NCI-H146 (cell line): ENCODE measurements at regions not wholly inside any gene's neighbourhood (a gene's known extent, or its start where the extent isn't known, plus 50 kb on each side); places are given as distances from the start of the nearest gene placed in this dataset.
"Not testable (repeated sequence)": the region's sequence is repeated elsewhere in the genome, so short reads cannot be mapped to it uniquely, and the experiment has no call there.

Experiments
- DNase-seq: peaks from one replicate; lab custom pipeline; 2025; lab: John Stamatoyannopoulos, UW

- DNase-seq: no peak
These were observed 776.7 kb downstream of the NXPH1 start for GRCh38 chr7:9210114-9210513.

GRCh38 chr7:9217204-9217603 lies 783.8 kb downstream of the NXPH1 start:
- DNase-seq: peak; percentile 37

DNA sequence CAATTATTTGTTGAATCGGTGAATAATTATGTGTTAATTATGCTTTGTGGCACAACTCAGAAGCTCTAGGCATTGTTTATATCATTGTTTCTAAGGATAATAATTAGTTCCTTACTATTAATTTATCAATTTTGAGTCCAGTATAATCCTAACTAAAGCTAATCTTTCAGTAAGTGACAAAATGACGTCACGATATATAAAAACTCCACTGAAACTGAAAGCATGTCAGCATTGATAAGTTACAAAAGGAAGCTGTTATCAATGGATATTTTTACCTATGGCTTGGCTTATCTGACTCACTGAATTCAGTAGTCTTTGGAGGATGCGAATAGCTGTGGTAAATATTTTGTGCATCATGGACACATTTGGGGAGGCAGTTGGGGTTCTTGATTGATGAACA lies 793.1 kb downstream of the NXPH1 start:
- DNase-seq: no peak

DNA sequence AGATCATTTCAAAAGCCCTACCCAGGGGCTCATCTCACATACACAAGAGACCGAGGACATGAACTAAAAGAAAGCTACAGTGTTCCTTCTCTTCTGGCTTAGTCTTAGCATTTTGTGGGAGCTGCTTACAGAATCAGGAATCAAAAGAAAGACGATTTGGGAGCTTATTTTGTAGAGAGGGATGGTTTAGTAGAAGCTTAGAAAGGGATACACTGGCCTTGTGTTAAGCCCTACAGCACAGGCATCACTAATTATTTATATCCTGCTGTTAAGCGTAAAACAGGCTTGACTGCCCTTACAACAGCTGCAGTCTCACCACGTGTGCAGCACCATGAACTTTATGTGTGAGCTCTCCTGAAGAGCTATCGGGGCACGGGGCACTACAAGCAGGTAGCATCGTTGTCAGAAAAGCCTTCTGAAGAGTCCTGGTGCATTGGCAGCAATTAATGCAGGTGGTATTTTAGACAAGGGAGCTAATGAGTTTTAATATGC lies 798.3 kb downstream of the NXPH1 start:
- peak; percentile 96 for DNase-seq

- DNase-seq: no peak
These were observed 806.6 kb downstream of the NXPH1 start for GRCh38 chr7:9240001-9240400.

- no peak for DNase-seq
These were observed 808.4 kb downstream of the NXPH1 start for GRCh38 chr7:9241826-9242225.

DNA sequence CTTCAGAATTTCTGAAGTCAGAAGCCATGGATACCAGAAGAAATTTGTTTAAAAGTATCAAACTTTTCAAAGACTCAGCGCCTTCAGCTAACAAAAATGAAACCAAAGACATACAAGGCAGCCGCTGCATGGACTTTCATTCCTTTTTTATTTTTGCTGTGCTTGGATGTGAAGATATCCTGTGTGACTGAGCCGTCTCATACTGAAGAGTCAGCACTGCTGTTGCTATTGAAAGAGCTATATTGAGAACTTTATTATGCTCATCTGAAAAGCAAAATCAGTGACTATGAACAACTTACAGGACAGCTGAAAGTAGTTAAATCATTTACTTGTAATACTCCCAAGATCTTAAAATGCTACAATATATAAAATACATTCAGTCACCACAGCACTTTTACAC lies 809.2 kb downstream of the NXPH1 start:
- no peak for DNase-seq

- DNase-seq: no peak
These were observed 817.5 kb downstream of the NXPH1 start for GRCh38 chr7:9250876-9251275.

GRCh38 chr7:9264395-9264794 lies 831.0 kb downstream of the NXPH1 start:
- no peak for DNase-seq

DNA sequence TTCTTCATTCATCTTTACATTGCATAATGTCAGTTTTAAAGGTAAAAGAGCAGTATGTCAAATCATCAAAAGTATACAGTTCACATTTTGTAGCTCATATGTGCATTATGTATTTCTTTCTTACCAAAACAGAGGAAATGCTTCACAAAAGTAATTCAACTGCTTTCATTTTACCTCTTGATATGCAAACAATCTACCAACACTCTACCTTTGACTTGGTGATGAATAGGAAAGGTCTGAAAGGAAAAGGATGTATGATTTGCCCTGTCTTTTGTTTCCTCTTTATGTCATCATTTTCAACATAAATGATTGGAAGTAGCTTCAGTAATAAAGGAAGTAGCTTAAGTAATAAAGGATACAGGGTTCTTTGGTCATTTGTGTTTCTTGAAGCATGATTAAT lies 846.7 kb downstream of the NXPH1 start:
- no peak for DNase-seq

DNA sequence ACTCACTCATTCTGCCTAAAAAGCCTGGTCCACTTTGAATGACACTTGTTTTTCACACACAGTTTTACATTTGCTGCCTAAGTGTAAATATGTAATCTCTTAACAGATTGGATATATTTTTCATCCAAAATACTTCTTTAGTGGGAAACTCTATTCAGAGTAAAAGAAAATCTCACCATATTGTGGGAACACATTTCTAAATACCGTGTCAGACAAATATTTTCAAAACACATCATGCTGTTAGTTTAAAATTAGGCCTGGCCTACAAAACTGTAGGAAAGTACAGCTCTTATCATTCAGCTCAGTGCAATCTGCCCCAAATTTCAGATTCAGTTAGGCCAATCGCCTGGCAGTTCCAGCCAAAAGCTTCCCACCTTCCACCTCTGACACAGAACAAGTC lies 849.8 kb downstream of the NXPH1 start:
- DNase-seq: no peak

DNA sequence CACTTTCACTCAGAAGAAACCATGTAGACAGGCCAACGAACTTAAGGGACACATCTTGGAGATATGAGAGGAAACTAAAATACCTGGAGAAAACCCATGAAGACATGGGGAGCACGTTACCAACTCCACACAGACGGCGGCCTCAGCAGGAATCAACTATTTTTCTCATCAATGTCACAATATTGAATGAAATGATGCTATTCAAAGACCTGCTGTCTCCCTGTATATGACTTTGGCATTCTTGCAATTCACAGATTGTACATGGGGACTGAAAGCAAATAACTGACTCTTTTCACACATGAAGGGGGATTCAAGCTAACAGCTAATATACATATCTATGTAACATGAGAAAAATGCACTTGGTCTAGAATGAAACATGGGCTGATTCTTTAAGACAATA lies 869.0 kb downstream of the NXPH1 start:
- no peak for DNase-seq

GRCh38 chr7:9307131-9307530 lies 873.7 kb downstream of the NXPH1 start:
- no peak for DNase-seq

- DNase-seq: no peak
These were observed 891.1 kb downstream of the NXPH1 start for GRCh38 chr7:9324513-9324912.

DNA sequence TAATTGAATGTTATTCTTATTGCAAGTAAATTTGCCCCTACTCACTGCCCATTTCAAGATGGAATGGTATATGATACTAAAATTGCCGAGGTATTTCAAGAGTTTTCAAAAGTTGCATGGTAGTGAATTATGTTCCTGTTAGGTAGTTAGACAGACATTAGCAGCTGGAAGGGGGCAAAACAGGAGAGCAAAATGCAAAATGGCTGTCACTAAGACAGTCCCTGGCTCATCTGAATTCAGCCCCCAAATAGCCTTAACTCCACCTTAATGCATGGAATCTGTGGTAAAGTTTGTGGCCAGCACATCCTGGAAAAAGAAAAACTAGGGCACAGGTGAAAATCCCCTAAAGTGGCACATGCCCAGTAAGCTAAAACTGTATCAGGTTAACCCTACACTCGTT lies 894.9 kb downstream of the NXPH1 start:
- no peak for DNase-seq

GRCh38 chr7:9349625-9350024 lies 916.2 kb downstream of the NXPH1 start:
- DNase-seq: no peak

- no peak for DNase-seq
These were observed 957.8 kb downstream of the NXPH1 start for GRCh38 chr7:9391221-9391620.

- DNase-seq: no peak
These were observed 958.6 kb downstream of the NXPH1 start for GRCh38 chr7:9391984-9392383.

GRCh38 chr7:9404386-9404785 lies 971.0 kb downstream of the NXPH1 start:
- not testable (repeated sequence) for DNase-seq

DNA sequence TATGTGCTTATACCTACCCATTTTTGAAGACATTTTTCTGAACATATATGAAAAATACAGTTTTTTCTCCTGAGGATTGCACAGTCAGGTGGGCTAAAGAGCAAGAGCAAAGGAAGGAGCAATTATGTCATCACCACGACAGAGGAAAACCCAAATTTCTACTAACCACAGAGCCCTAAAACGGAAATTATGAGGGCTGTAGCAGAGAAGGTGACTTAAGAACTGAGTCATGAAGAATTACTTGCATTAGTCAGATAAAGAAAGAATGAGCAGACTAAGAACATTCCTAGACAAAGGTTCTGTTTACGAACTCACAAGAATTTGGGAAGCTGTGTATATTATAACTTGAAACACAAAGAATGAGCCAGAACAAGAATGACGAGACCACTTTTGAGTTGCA lies 974.4 kb downstream of the NXPH1 start:
- DNase-seq: no peak

DNA sequence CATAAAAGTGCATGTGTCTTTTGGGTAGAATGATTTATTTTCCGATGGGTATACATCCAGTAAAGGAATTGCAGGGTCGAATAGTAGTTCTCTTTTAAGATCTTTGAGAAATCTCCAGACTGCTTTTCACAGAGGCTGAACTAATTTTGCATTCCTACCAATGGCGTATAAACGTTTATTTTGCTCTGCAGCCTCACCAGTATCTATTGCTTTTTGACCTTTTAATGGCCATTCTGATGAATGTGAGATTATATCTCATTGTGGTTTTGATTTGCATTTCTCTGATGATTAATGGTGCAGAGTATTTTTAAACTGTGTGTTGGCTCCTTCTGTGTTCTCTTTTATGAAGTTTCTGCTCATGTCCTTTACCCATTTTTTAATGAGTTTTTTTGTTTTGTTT lies 1020.1 kb downstream of the NXPH1 start:
- no peak for DNase-seq

- no peak for DNase-seq
These were observed 1055.1 kb downstream of the NXPH1 start for GRCh38 chr7:9488555-9488954.

GRCh38 chr7:9498303-9498702 lies 1064.9 kb downstream of the NXPH1 start:
- DNase-seq: peak; percentile 9

DNA sequence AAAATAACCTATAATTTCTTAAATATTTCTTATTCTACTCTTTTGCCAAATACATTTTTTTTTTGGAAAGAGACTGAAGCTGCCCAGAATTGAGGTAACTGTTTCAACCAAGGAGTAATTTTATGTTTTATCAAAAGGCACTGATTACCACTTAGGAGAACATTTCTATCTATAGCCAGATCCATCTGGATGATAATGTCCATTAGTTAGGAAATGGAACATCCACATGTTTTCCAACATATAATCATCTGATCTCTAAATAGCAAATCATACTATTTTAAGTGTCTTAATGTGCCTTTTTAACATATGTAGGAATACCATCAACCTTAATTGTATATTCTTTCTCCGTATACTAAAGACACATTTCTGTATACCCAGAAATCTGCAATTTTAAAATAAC lies 1068.9 kb downstream of the NXPH1 start:
- DNase-seq: no peak

DNA sequence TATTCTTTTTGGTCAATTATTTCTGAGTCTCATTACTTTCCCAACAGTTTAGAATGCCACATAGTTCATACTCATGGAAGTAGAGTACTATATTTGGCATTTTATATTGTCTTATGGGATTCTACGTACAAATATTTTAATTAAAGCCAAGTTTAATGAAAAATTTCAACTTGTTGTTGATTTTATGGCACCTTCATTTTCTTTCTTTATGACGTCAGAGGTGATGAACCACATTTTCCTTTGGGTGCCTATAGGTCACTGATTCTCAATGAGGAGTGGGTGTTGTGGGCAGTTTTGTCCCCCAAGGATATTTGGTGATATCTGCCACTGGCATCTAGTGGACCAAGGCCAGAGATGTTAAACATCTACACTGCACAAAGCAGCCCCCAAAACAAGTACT lies 1071.3 kb downstream of the NXPH1 start:
- no peak for DNase-seq
